D341Med (cell line): ENCODE measurements at regions not wholly inside any gene's neighbourhood (a gene's known extent, or its start where the extent isn't known, plus 50 kb on each side); places are given as distances from the start of the nearest gene placed in this dataset.

Experiments
- DNase-seq: peaks from one replicate; pipeline ENCODE4 v3.0.0; 2012; ENCODE audit warnings: low spot score

DNA sequence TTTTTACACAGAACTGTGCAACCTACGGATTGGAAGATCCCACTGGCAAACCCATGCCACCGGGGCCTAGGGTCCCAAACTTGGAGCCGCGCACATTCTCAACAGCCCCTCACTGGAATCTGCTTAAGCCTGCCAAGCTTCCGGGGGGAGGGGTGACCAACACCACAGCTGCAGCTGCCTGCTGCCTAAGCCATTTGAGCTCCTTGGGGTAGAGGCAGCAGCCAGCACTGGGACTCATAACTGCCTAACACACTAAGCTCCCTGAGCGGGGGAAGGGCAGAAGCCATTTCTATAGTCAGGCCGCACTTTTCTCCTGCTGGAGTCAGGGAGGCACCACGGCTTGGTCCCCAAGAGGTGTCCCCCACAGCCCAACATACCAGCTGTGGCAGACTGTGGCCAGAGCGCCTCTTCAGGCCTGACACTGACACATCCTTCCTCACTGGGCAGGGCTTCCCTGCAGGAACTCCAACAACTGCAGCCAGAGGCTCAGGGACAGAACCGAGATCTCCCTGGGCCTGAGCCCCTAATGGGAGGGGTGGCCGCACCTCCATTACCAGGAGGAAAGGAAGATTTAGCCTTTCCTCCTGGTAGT lies 270.3 kb upstream of the ECI2 start:
- DNase-seq, result no peak

DNA sequence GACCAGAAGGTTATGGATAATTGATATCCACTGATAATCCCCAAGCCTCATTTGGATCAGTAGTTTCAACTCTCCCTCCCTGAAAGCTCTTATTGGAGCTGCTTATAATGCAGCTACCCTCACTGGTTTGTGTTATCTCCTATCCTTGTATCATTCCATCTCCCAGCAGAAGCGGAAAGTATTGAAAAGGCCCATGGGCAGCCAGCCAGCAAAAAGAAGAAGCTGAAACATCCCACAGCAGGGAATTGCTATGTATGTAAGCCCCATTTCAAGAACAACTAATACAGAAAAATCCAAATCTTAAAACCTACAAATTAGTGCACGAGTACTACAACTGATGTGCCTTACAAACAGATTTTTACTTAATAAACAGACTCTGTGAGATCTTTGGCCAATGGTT lies 269.0 kb upstream of the ECI2 start:
- DNase-seq, result no peak

DNA sequence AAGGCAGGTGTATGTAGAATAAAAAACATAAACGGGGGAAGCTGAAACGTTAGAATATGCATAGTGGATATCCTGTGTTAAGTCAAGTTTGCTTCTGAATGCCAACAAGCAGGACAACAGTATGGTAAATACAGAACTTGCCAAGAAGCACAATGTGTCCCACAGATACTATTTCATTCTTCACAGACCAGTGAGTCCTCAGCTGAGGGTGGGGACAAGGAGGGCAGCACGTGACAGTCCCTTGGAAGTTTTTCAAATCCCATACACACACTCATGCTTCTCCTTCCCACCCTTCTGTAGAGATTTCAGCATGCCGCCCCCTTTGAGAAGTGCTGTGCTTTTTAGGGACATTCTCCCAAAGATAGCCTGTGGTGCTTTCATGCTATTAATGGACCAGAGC lies 268.5 kb upstream of the ECI2 start:
- DNase-seq, result no peak

DNA sequence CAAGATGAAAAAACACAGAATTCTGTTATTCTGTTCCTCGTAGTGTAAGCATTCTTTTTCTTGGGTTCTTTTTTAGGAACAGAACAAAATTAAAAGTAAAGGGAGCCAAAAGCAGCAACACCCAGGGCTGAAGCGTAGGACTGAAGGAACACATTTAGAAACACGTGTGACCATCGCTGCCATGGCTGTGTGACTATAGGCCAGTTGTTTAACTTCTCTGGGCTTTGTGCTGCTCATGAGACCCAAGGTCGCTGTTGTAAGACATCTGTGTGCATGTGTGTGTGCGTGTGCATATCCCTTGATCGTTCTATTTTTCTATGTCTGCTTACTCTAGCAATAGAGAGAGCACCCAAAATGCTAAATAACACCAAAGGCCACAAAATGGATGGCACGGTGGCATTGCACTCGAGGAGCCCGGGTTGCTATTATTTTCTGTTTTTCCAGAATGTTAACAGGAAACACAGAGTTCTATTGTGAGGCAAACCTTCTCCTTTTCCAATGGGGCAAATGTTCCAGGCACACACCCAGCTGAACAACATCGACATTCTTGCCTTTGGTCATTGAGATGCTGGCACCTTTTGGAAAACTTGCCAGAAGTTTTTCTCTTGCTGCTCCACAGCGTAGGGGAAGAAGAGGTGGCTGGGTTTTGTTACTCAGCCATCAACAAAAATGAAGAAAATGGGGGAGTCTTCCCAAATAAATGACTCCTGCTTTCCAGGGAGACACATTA lies 267.8 kb upstream of the ECI2 start:
- no peak for DNase-seq

DNA sequence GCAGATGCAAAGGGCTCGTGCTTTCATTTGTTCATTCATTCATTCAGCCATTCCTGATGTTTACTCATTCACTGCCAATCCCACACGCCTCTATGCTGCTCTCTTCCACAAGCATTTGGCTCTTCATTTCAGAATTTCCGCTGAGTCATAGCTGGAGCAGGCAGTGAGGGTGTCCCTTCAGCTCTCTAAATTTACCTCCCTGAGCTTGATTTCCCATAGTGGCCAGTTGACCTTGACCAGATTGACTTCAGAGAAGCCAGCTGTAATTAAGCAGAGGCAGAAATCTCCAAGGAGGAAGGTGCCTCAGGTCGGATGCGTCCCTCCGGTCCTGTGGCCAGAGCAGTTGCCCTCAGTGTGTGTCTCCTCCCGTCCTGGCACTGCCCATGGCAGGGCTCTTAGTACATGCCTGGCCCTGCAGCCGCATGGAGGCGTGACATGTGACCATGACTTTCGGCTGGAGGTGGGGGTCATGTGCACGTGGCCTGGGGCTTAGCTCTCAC lies 267.2 kb upstream of the ECI2 start:
- no peak for DNase-seq

DNA sequence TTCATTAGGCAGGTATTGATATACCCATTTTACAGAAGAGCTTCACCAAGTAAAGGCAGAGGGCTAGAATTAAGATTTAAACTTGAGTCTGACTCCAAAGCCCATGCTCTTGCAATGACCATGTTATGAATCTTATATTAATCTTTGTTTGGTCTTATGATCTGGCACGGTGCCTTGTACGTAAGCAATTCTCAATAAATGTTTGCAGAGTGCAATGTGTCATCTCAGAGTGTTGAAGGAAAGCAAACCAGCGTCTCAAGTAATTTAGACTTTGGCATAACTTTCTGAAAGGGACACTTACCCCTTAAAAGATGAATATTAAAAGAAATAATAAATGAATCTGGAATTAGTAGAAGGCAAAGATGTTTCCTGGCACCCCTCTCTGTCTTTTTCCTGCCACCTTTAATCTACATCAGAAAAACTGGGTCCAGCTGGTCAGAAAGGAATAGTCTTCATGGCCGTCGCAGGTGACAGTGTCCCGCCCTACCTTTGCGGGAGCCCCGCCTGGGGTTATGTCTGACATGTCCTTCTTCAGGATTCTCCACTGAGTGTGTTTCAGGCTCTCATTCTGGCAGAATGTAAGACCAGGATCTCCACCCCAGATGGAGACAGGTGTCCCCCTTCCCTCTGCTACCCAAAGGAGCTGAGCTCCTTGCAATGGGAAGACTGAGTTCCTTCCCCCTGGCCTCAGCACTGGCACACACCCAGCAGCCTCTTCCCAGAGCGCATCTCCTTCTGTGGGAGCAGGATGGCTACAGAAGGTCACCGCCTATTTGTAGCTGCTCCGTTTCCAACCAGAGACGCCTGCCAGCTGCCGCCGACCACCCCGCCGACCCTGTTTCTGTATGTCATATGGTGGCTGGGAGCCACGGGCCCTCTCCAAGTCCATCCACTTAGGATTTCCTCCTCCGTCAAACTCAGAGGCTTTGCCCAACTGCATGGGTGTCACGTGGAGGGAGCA lies 266.3 kb upstream of the ECI2 start:
- no peak for DNase-seq

DNA sequence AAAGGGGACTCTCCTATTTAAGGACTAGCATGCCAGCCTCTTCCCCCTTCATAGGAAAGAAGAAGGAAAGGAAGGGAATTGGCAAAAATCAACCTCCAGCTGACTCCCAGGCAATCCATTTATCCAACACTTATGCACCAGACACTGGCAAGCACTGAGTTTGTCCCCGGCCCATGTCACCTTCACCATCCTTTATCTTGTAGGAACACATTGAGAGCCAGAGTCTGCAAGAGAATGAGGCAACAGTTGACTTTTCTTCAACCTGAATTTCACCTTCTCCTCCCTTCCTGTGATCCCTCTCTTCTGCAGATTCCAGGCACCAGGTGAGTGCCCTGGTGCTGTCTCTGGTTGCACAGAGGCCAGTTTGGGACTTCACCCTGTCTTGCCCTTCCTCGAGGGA lies 264.3 kb upstream of the ECI2 start:
- no peak for DNase-seq

DNA sequence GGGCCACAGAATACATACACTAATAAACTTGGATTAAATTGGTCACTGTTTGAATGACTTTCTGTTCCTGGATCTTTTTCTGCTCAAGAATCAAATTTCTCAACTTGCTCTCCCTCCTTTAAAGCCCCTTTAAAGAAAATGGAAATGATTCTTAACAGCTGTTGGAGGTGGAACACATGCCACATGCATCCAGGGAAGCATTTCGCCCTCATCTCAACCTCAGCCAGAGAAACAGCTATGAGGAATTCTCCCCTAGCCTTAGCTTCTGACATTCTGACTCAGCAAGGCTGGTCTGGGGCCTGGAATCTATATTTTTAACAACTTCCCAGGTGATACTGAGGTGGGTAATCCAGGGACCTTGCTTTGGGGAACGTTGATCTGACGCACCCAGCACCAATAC lies 263.4 kb upstream of the ECI2 start:
- no peak for DNase-seq

DNA sequence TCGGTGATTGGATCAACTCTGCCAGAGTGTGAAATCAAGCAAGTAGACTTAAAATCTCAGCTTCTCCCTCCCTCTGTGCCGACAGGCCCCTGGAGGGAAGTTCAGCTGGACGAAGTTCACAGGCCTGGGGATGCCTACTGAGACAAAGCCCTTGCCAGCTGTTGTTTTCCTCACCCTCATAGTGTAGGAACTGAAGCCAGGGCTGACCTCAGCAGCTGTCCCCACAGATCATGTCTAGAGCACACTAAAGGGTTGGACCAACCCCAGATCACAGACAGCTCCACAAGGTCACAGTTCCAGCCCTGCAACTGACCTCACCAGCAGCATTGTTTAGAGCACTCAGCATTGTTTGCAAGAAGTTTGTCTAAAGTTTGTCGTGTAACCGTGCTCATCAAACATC lies 261.9 kb upstream of the ECI2 start:
- DNase-seq, result no peak

DNA sequence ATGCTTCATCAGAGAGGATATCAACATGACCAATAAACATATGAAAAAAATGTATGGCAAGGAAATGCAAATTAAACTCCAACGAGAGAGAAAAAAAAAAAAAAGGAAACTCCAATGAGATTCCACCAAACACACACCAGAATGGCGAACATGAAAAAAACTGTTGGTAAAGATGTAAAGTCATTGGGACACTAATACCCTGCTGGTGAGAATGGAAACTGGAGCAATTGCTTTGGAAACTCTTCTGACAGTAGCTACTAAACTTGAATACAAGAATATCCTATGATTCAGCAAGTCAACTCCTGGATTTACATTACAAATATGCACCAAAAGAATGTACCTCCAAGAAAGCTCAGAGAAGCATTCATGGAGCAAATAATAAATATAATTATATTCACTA lies 260.7 kb upstream of the ECI2 start:
- no peak for DNase-seq

DNA sequence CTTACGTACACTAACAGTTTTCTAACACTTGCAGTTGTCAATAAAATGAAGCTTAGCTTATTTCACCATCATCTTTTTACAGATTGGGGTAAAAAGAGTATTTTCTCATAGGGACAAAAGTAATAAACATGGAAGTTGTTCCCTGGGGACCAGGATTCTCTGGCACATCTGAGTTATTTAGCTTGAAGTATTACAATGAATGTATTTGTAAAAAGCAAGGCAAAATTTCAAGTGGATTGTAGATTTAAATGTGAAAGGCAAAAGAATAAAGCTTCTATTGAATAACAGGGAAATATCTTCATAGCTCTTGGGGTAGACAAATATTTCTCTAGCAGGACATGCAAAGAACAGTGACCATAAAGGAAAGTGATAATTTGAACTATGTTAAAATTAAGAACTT lies 260.0 kb upstream of the ECI2 start:
- no peak for DNase-seq

DNA sequence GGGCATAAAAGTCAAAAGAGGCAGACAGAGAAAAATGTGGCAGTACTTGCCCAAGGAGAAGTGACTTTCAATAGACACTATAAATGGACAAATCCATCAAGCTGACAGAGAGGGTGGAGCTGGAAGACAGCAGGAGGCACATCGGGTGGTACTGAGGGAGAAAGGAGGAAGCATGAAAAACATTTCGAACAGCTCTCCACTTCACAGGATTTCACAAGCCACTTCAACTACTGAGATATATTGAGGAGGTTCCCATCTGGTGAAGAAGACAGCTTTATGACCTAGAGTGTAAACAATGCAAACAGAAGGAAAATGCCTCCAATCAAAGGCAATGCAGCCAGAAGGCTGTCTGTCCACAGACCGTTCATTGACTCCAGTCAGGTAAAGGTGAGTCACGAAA lies 259.4 kb upstream of the ECI2 start:
- no peak for DNase-seq

DNA sequence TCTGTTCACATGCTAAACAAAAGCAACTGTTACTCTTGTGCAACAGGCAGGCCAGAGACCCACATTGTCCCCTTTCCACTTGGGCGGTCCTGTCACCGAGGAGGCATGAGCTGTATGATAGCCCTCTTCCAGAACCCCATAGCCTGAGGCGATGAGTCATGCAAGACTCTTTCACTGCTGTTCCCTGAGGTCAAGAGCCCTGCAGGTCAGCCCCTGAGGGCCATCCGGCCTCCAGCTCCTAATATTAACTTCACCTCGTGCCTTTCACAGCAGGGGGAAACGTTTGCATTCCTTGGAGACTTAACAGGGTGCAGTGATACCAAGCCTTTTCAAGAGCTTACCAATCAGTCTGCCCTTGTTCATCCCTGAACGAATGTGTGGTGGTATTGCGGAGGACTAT lies 253.3 kb upstream of the ECI2 start:
- DNase-seq, result no peak

DNA sequence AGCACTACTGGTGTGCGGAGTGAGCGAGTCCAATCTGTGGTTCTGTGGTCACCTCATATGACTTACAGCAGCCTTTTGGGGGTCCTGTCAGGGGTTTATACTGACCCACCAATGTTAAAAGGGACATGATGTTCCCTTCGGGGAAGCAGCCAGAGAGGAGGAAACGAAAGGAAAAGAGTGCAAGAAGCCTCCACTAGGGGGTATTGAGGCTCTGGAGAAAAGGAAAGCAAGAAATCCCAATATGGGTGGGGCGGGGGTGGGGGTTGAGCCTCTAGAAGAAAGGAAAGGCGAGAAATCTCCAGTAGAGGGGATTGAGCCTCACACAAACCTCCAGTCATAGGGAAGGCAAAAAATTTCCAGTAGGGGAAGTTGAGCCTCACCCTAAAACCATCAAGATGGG lies 249.3 kb upstream of the ECI2 start:
- no peak for DNase-seq

DNA sequence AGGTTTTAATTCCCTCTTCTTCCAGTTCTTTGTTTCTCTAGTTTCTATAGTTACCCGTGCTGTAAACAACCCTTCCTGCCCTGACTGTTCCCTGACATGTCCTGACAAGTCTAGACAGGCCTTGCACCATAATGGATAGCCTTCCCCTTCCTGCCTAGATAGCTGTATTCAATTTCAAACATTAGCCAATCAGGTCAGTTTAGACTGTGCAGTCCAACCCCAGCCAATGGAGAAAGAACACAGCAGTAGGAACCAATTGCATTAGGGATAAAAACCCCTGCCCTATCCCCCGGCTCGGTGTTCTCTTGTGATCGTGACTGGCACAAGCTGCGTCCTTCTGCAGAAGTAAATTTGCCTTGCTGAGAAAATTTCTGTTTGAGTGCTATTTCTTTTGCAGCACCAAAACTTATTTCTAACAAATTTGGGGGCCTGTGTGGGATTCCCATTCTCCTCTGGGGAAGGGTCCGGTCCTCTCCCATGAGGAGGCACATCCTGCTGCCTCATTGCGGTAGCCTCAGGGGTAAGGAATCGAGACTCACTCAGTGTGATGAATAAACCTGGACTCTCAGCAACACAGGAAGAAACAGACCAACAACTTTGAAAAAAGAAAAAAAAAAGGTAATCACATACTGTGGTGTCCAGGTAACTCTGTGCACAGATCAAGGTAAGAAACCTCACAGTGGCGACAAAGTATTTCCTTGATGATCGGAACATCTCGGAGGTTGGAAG lies 248.7 kb upstream of the ECI2 start:
- DNase-seq, result no peak

DNA sequence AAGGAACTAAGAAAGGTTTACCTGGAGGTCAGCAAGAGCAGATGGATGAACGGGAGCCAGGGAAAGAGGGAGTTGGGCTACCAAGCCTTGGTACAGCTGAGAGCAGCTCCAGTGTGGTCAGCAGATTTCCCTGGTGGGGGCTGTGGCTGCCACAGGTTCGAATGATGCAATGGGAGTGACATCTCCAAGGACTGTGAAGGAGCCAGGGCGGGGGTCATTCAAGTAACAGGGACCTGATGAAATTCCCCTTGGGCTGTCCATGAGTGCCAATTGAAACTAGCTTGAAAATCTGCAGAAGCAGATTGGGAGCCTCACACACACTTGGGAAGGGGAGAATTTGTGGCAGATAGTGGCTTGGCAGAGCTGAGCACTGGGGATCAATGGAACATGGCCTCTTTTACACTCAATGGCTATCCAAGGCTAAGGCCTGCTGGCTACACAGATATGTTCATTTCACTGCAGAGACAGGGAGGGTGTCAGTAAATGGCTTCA lies 247.0 kb upstream of the ECI2 start:
- no peak for DNase-seq

DNA sequence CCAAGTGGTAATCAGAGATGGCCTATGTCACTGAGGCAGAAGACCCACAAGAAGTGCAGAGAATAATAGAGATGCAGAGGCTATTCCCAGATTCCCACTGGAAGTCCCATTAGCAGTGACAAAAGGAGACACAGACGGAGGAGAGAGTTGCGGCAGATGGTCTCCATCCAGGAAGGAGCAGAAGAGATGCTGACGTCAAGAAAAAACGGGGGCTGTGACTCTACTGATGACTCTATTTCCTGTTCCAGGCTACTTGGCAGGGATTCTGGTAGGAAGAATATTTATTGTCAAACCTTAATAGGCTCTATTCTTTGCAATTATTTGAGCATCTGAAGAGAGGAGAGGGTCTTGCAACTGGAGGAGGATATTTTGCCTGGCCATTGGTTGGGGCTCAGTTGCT lies 246.0 kb upstream of the ECI2 start:
- no peak for DNase-seq

DNA sequence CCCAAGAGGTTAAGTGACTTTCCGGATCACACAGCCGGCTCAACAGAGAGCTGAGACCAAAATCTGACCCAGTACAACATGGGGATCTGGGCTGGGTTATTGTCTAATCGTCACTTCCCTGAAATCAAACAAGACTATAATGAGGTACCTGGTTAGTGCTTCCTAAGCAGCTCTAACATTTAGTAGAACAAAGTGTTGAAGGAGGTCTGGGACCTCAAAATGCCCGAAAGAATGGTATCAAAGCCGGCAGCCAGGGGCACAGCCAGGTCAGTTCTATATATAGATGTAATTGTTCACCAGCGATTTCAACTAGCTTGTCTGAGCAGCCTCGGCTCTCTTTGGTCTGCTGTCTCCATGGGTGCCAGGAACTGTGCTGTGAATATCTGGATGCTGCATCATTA lies 245.5 kb upstream of the ECI2 start:
- no peak for DNase-seq

DNA sequence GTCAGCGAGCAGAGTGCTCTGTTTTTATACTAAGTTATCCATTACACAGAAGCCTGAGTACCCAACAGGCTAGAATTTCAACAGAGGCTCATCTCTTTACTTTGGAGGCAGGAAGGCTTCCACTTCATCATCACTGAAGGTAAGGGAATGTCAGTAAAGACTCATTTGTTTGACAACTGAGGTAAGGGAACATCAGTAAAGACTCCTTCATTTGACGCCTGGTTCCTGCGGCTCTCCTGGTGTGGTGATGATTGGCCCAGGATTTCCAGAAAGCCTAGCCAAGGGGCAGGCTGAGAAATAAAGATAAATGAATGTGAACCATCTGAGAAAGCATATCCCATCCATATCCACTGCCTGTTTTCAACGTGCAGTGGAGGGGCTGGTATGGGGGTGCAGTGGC lies 244.6 kb upstream of the ECI2 start:
- DNase-seq, result no peak

DNA sequence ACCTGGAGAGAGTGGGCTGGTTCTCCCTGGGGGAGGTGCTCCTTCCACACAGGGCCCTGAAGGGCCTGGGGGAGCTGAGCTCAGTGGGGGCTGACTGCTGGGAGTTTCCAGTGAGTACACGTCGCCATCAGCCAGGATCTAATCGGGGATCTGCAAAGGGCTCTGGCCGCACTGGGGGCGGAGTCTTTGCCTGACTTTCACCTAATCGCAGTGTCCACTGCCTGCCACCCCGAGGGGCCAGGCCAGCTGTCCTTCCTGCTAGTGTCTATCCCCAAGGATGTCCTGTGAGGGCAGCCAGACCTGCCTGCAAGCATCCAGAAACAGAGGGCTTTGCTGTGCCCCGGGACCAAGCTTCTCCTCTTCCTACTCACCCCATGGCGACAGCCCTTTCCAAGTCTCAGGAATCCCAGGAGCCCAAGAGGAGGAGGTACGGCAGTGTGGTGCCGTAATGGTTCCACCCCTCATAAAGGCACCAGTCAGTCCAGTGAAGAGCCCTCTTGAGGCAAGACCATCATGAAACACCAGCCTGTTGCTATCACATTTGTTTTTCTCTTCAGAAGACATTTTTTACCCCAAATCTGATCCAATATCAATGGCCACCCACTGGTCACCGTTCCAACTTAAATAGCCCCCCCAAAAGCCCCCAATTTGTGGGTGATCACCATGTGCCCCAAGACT lies 243.1 kb upstream of the ECI2 start:
- no peak for DNase-seq

DNA sequence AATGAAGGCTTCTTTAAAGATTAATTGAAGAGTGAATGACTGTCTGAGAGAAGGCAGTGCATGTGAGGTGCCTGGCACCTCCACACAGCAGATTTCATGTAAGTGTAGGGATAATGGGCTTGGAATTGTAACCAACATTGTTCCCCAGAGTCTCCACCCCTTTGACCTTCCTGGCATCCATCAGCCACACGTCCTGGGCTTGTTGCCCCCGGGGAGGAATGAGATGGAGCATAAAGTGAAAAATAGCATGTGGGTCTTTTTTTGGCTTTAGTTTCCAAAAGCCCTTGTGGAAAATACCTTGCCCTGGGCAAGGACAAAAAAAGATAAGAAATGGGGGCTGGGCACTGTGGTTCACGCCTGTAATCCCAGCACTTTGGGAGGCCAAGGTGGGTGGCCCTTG lies 242.2 kb upstream of the ECI2 start:
- DNase-seq, result no peak

DNA sequence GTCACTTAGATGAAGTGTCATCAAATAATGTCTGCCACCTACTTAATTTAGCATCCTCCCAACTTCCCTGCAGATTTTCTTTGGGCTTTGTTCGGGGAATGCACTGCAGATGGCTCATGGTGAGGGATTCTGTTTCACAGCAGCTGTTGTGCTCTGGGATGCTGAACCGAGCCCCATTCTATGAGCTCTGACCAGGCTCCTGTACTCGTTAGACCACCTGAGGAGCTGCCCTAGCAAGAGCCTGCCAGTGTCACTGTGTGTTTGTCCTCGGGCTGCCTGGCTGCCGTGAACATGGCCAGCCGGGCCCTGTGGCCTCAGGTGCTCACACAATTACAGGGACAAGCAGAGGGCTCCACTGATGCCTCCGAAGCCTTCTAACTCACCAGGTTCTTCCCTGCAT lies 238.8 kb upstream of the ECI2 start:
- DNase-seq, result no peak
